NCI-H510A (cell line): ENCODE measurements at regions not wholly inside any gene's neighbourhood (a gene's known extent, or its start where the extent isn't known, plus 50 kb on each side); places are given as distances from the start of the nearest gene placed in this dataset.

Source experiments
- DNase-seq: peaks from one replicate; lab custom pipeline; 2025; lab: John Stamatoyannopoulos, UW

DNA sequence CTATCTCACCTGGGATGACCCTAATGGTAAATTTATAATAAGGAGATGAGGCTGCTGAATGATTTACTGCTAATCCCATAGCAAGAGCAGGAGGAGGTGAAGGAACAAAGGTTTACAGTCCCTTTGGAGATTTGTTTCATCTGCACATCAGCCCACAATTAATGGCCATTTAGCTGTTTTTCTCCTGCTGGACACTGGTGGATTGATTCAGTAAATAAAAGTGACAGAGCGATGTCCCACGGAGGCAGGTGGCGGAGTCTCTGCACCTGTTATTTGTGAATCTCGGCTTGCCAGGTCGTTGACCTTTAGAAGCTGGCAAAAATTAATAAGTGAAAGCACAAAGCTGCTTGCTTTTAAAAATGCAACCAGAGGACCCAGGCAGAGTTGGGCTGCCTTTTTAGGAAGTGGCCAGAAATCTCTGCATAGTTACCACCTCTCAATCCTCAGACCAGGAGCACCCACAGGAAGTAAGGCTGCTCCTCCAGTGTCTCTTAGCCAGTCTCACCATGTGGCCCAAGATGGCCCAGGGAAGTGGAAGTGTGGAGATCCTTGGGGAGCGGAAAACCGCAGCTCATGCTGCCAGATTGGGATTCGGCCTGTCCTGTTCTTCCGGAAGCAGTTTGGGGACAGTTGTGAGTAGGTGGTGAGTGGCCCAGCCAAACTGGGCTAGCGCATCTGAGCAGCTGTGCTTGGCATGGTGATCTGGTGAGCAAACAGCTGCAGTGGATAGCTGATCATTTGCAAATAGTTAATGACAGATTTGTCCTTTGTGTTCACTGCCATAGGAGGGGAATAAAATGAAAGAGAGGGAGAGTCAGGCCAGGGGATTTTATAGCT is 1005.7 kb upstream of the PIK3C3 start:
- no peak for DNase-seq

- no peak for DNase-seq
Observed at GRCh38 chr18:40944576-40944975, 1010.5 kb upstream of the PIK3C3 start.

- no peak for DNase-seq
Observed at GRCh38 chr18:40939656-40940515, 1015.1 kb upstream of the PIK3C3 start.

- DNase-seq: no peak
Observed at GRCh38 chr18:40938615-40939014, 1016.4 kb upstream of the PIK3C3 start.

GRCh38 chr18:40937386-40937785 is 1017.6 kb upstream of the PIK3C3 start:
- DNase-seq: no peak

DNA sequence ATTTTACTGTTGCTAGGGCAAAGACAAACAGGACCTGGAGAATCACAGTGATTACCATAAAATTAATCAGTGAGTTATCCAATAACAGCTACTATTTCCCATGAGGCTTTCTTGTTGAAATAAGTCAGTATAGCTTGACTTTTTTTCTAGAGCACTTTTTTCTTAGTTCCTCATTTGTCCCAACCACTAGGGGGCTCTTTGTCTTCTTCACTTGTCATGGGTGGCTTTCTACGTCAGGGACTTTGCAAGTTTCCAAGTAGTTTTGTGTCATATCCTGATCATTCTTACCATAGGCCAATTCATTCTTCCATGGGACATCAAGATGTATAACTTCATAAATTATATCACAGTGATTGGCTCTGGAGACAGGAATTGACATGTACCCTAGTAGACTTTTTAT is 1019.6 kb upstream of the PIK3C3 start:
- DNase-seq: no peak

DNA sequence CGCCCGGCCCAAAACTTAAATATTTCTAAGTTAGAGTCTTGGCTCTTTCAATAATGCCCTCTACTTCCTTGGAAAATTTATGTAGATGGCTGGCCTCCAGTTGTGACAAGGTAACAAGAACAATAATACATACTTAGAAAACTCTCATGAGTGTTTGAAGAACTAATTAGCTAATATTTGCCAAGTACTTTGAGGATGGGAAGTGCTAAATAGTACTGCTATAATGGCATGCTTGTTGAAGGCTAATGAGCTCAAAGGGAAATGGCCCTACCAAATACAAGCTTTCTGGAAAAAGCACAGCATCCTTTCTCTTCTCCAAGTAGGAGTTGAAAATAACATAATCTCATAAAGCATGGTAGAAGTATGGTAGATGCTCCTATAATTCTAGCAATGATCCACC is 1022.2 kb upstream of the PIK3C3 start:
- DNase-seq: no peak

DNA sequence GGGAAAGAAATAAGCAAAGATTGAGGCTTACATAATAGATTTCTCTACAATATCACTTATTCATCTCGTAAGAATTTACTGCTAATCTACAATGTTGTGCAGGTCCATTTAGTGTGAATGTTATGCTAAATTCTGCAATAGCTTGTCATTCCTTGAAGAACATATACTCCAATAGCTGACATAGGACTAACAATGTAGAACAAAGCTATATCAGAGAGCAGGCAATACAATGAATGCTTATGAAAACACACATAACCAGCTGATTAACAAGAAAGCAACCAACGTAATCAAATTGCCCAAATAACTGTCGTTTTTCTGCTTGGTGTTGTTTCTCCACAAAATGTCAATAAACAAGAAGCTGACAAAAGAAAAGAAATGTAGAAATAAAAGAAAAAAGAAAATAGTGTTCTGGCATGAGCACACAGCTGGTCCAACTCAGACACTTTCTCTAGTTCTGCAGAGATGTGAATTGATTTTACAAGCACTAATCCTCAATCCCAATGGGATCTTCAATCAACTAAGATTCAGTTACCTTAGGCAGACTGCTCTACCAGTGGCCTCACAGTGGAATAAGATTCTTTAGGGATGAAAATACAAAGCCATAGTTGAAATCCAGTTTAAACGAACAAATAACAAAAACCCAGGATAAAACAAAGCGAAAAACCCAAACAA is 1024.7 kb upstream of the PIK3C3 start:
- no peak for DNase-seq

GRCh38 chr18:40929399-40929798 is 1025.6 kb upstream of the PIK3C3 start:
- no peak for DNase-seq

DNA sequence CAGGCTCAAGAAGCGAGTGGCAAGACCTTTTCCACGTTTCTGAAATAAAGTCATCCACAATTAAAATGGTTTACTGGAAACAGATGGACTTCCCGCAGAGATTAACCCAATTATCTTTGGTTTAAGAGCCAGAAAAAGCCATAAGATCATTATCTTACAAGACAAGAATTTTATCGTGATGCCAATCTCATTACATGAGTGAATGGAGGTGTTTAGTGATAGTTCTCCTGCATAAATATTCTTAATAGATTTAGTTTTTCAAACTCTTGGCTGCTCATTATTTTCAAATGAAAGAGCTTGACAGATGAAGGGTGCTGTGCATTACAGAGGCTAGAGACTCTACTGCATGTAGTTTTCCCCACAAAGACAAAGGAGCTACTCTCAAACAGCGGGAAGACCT is 1028.4 kb upstream of the PIK3C3 start:
- no peak for DNase-seq

- DNase-seq: no peak
Observed at GRCh38 chr18:40925071-40925541, 1029.9 kb upstream of the PIK3C3 start.

- no peak for DNase-seq
Observed at GRCh38 chr18:40921845-40922629, 1033.0 kb upstream of the PIK3C3 start.

DNA sequence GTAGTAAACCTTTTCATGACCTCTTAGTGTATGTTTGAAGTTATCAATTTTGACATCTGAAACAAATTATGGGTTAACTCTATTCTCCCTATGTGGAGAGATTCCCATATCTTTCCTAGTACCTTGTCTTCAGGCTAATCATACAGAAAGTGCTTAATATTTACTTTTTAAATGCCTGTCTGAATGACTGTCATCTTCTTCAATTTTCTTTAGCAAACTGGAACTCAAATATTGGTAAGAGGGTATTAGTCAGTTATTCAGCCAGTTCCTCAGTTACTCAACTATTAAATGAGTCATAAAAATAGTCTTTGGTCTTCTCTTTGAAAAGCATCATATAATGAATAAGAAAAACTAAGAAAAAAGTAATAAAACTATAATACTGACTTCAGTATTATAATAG is 1038.0 kb upstream of the PIK3C3 start:
- no peak for DNase-seq

- DNase-seq: no peak
Observed at GRCh38 chr18:40915724-40916123, 1039.3 kb upstream of the PIK3C3 start.

- DNase-seq: no peak
Observed at GRCh38 chr18:40911582-40912254, 1043.3 kb upstream of the PIK3C3 start.

DNA sequence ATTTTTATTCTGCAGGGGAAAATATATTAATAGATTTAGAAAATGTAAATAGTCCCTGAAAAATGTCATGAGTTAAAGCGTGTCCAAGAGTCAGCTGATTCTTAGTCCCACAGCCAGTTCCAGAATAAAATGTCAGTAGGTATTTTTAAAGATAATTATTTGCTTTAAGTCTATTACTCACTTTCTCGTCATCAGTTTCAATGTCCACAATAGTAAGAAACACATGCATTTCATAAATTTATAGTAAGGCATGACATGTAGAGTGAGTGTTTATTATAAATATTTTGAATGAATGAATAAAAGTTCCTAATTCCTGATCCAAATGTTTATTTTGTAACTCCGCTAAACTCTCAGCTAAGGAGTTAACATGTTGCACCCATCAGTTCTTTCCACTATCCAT is 1044.0 kb upstream of the PIK3C3 start:
- DNase-seq: no peak

- no peak for DNase-seq
Observed at GRCh38 chr18:40907842-40908241, 1047.2 kb upstream of the PIK3C3 start.

DNA sequence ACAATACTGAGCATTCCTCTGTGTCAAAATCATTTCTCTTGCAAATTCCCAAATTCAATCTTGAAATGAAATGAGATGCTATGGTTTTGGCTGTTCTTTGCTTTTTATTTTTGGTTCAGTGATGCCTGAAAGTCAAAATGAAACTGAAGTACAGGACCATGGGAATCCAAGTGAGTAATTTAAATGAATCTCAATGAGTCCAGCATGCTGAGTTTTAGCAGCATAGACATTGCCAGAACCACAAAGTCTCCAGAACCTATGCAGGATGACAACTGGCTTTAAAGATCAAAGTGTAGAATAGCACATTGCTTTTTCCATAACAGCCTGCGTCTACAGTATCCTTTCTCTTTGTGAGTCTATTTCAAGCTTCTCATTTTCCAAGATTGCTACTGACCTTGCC is 1050.7 kb upstream of the PIK3C3 start:
- DNase-seq: no peak

- no peak for DNase-seq
Observed at GRCh38 chr18:40902436-40902835, 1052.6 kb upstream of the PIK3C3 start.

DNA sequence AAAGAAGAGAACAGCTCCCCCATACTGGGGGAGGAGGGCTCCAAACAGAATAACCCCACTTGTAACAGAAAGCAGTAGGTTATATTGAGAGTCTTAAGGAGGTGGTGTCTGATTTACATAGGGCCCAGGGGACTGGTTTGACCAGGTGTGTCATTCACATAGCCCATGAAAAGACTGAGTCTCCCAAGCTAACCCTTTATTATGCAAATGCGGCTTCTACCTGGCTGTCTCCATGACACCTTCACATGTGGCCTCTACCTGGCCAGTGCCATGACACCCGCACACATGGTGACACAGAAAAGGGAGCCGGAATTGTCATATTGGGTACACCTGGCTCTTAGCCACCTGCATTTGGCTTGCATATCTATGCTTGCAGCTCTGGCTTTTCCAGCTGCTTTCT is 1057.2 kb upstream of the PIK3C3 start:
- DNase-seq: no peak

DNA sequence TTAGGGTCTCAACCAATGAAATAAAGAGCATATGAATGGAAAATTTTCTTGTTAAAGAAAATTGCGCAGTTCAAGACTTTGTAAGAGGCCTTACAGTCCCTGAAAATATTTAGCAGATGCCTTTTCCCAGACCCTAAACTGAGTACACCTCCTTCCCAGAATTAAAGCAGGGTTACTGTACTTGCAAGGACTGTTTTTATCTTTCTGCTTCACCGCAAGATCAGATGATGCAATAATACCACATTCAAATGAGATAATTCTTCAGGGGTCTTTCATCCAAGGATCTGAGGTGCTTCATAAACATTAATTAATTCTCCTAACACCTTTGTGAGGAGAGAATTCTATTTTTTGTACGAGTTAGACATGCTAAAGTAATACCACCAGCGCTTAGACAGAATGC is 1071.8 kb upstream of the PIK3C3 start:
- DNase-seq: no peak
